Osteoblast (primary cell): ENCODE measurements at regions not wholly inside any gene's neighbourhood (a gene's known extent, or its start where the extent isn't known, plus 50 kb on each side); places are given as distances from the start of the nearest gene placed in this dataset.

ENCODE experiments used
- DNase-seq: peaks from one replicate; pipeline ENCODE4 v3.0.0; 2011; ENCODE audit warnings: low spot score, mixed read lengths; ENCODE audit not compliant: insufficient read length; ENCODE audit errors: missing footprints
- H2AFZ ChIP-seq: 2 replicates; pipeline ENCODE4 v1.6.0; 2011; ENCODE audit warnings: mild to moderate bottlenecking, low read length
- H3K27ac ChIP-seq: 2 replicates; pipeline ENCODE4 v1.5.1; 2011; ENCODE audit warnings: mild to moderate bottlenecking, low read depth, low read length, moderate library complexity
- H3K27me3 ChIP-seq: 2 replicates; pipeline ENCODE4 v1.6.0; 2012; ENCODE audit warnings: mild to moderate bottlenecking, control low read depth, inconsistent platforms, low read length, moderate library complexity; ENCODE audit not compliant: insufficient read depth
- H3K36me3 ChIP-seq: 2 replicates; pipeline ENCODE4 v1.5.1; 2011; ENCODE audit warnings: mild to moderate bottlenecking, low read length, control low read depth, moderate library complexity; ENCODE audit not compliant: insufficient read depth
- H3K4me1 ChIP-seq: 2 replicates; pipeline ENCODE4 v1.5.1; 2011; ENCODE audit warnings: mild to moderate bottlenecking, low read length, control low read depth, moderate library complexity; ENCODE audit not compliant: insufficient read depth
- H3K4me2 ChIP-seq: 2 replicates; pipeline ENCODE4 v1.6.0; 2011; ENCODE audit warnings: mild to moderate bottlenecking, low read length; ENCODE audit not compliant: insufficient read depth
- H3K4me3 ChIP-seq: fragments of 200-600 bp; sonication (generic); 3 replicates; pipeline ENCODE4 v1.5.1; 2012; ENCODE audit warnings: mild to moderate bottlenecking, low read length, inconsistent platforms; ENCODE audit not compliant: insufficient read depth
- H3K79me2 ChIP-seq: 2 replicates; pipeline ENCODE4 v1.6.0; 2012; ENCODE audit warnings: mild to moderate bottlenecking, low read length, control low read depth, inconsistent platforms; ENCODE audit not compliant: insufficient read depth
- H3K9me3 ChIP-seq: 2 replicates; pipeline ENCODE4 v1.5.1; 2011; ENCODE audit warnings: low read depth, low read length, control low read depth
- H4K20me1 ChIP-seq: 2 replicates; pipeline ENCODE4 v1.6.0; 2012; ENCODE audit warnings: mild to moderate bottlenecking, low read length, control low read depth; ENCODE audit not compliant: insufficient read depth
- CTCF ChIP-seq: IDR thresholded peaks from 2 replicates; pipeline ENCODE4 v1.5.1; 2011; ENCODE audit warnings: mild to moderate bottlenecking, low read depth, low read length, moderate library complexity; ENCODE audit errors: extremely low read depth

GRCh38 chr4:169848018-169848417 is 90.3 kb upstream of the HPF1 start:
- Histone ChIP-seq H4K20me1 (no peaks in the 10 kb centered on the region), H3K4me1 (no peaks in the 10 kb centered on the region), H3K4me2 (no peak overlapping the region), H3K79me2 (no peaks in the 10 kb centered on the region), H3K27me3 (no peaks in the 10 kb centered on the region), H3K27ac (no peak overlapping the region), H3K36me3 (no peaks in the 10 kb centered on the region), H3K4me3 (no peak overlapping the region), H2AFZ (no peak overlapping the region), H3K9me3 (no peaks in the 10 kb centered on the region)
- DNase-seq, result no peak
- TF ChIP-seq CTCF, result no peak

GRCh38 chr4:169847171-169847570 is 89.4 kb upstream of the HPF1 start:
- H3K27ac ChIP-seq, result no peak overlapping the region
- no peaks in the 10 kb centered on the region for H3K4me1 ChIP-seq
- no peaks in the 10 kb centered on the region for H3K27me3 ChIP-seq
- H2AFZ ChIP-seq, result no peak overlapping the region
- no peak for DNase-seq
- no peaks in the 10 kb centered on the region for H3K36me3 ChIP-seq
- H3K4me3 ChIP-seq, result no peak overlapping the region
- no peak overlapping the region for H3K4me2 ChIP-seq
- H3K9me3 ChIP-seq, result no peaks in the 10 kb centered on the region
- H4K20me1 ChIP-seq, result no peaks in the 10 kb centered on the region
- no peak for TF ChIP-seq CTCF
- no peaks in the 10 kb centered on the region for H3K79me2 ChIP-seq

GRCh38 chr4:169846396-169846795 is 88.7 kb upstream of the HPF1 start:
- Histone ChIP-seq H2AFZ (no peak overlapping the region), H3K27ac (no peak overlapping the region), H3K4me2 (no peak overlapping the region), H3K79me2 (no peaks in the 10 kb centered on the region), H3K9me3 (no peaks in the 10 kb centered on the region), H3K4me1 (no peaks in the 10 kb centered on the region), H3K4me3 (no peak overlapping the region), H3K36me3 (no peaks in the 10 kb centered on the region), H4K20me1 (no peaks in the 10 kb centered on the region), H3K27me3 (no peaks in the 10 kb centered on the region)
- DNase-seq, result no peak
- no peak for TF ChIP-seq CTCF

- H3K36me3 ChIP-seq, result no peaks in the 10 kb centered on the region
- no peaks in the 10 kb centered on the region for H3K27me3 ChIP-seq
- no peak overlapping the region for H3K27ac ChIP-seq
- H2AFZ ChIP-seq, result no peak overlapping the region
- no peak for DNase-seq
- no peak overlapping the region for H3K4me2 ChIP-seq
- H3K9me3 ChIP-seq, result no peaks in the 10 kb centered on the region
- no peaks in the 10 kb centered on the region for H4K20me1 ChIP-seq
- H3K79me2 ChIP-seq, result no peaks in the 10 kb centered on the region
- H3K4me1 ChIP-seq, result no peaks in the 10 kb centered on the region
- no peak overlapping the region for H3K4me3 ChIP-seq
- TF ChIP-seq CTCF, result no peak
Measured at GRCh38 chr4:169841776-169842175, 84.0 kb upstream of the HPF1 start.
